ENCODE measurements at regions not wholly inside any gene's neighbourhood (a gene's known extent, or its start where the extent isn't known, plus 50 kb on each side); places are given as distances from the start of the nearest gene placed in this dataset.

DNA sequence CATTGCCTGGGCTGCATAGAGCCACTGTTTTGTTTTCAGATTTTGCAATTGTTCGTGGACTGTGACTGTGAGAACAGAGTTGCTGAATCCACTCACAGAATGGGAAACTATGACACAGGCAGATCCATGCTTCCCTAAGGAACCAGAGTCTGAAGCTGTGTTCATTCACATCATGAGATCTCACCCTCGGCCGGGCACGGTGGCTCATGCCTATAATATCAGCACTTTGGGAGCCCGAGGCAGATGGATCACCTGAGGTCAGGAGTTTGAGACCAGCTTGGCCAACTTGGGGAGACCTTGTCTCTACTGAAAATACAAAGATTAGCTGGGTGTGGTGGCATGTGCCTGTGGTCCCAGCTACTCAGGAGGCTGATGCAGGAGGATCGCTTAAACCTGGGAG is 139.2 kb upstream of the SALL4 start:
- H3K27me3 ChIP-seq (ENCODE audit: insufficient read depth, low read length, poor library complexity), result no peaks in the 10 kb centered on the region
- H3K9ac ChIP-seq (ENCODE audit: low read depth, low read length), result no peak overlapping the region
- H4K20me1 ChIP-seq (ENCODE audit: insufficient read depth, low read length), result no peaks in the 10 kb centered on the region
- H2AFZ ChIP-seq (ENCODE audit: low read depth, low read length), result no peak overlapping the region
- H3K27ac ChIP-seq (ENCODE audit: low read length), result no peak overlapping the region
- no peaks in the 10 kb centered on the region for H3K36me3 ChIP-seq (ENCODE audit: insufficient read depth, low read length)
- no peak for TF ChIP-seq EZH2 (IDR thresholded peaks at IDR 0.05; ENCODE audit: borderline replicate concordance, low read depth, low read length, severe bottlenecking)
- TF ChIP-seq, protein P1, sequence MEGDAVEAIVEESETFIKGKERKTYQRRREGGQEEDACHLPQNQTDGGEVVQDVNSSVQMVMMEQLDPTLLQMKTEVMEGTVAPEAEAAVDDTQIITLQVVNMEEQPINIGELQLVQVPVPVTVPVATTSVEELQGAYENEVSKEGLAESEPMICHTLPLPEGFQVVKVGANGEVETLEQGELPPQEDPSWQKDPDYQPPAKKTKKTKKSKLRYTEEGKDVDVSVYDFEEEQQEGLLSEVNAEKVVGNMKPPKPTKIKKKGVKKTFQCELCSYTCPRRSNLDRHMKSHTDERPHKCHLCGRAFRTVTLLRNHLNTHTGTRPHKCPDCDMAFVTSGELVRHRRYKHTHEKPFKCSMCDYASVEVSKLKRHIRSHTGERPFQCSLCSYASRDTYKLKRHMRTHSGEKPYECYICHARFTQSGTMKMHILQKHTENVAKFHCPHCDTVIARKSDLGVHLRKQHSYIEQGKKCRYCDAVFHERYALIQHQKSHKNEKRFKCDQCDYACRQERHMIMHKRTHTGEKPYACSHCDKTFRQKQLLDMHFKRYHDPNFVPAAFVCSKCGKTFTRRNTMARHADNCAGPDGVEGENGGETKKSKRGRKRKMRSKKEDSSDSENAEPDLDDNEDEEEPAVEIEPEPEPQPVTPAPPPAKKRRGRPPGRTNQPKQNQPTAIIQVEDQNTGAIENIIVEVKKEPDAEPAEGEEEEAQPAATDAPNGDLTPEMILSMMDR (IDR thresholded peaks at IDR 0.05; ENCODE audit: borderline replicate concordance, extremely low read depth, low read length, poor library complexity, severe bottlenecking), result no peak
- DNase-seq (no peak), ATAC-seq (ENCODE audit: insufficient read depth, low read depth) (no peak)
- H3K4me2 ChIP-seq (ENCODE audit: insufficient read depth, low read length), result no peak overlapping the region
- no peaks in the 10 kb centered on the region for H3K9me3 ChIP-seq (ENCODE audit: insufficient read depth, low read length, severe bottlenecking)
- H3K79me2 ChIP-seq (ENCODE audit: insufficient read depth, low read length), result no peaks in the 10 kb centered on the region
- no peak overlapping the region for H3K4me3 ChIP-seq (ENCODE audit: low read depth in 1 of 2, low read length in 2 of 2)
- H3K4me1 ChIP-seq (ENCODE audit: insufficient read depth, low read length), result no peaks in the 10 kb centered on the region

DNA sequence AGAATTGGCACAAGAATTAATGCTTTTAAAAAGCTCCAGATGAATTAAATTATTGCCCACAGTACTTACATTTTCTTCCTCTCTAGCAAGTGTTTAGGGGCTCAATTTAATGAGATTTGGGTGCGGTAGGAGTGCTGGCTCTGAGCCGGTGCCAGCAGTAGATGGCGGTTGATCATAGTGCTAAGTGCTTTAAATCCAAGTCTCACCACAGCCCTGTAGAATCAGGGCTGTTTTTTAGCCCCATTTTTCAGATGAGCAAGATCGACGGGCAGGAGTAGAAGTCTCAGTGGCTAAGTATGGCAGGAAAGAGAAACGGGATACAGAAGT is 136.9 kb upstream of the SALL4 start:
- Histone ChIP-seq H3K27me3 (ENCODE audit: insufficient read depth, low read length, poor library complexity) (no peaks in the 10 kb centered on the region), H3K27ac (ENCODE audit: low read length) (no peak overlapping the region), H3K9ac (ENCODE audit: low read depth, low read length) (no peak overlapping the region), H3K79me2 (ENCODE audit: insufficient read depth, low read length) (no peaks in the 10 kb centered on the region), H3K36me3 (ENCODE audit: insufficient read depth, low read length) (no peaks in the 10 kb centered on the region), H4K20me1 (ENCODE audit: insufficient read depth, low read length) (no peaks in the 10 kb centered on the region), H3K4me3 (ENCODE audit: low read depth in 1 of 2, low read length in 2 of 2) (no peak overlapping the region), H3K4me1 (ENCODE audit: insufficient read depth, low read length) (no peaks in the 10 kb centered on the region), H2AFZ (ENCODE audit: low read depth, low read length) (no peak overlapping the region), H3K9me3 (ENCODE audit: insufficient read depth, low read length, severe bottlenecking) (no peaks in the 10 kb centered on the region), H3K4me2 (ENCODE audit: insufficient read depth, low read length) (no peak overlapping the region)
- no peak for ATAC-seq (ENCODE audit: insufficient read depth, low read depth)
- no peak for DNase-seq
- TF ChIP-seq, protein P1 (IDR thresholded peaks at IDR 0.05; ENCODE audit: borderline replicate concordance, extremely low read depth, low read length, poor library complexity, severe bottlenecking), result no peak
- TF ChIP-seq EZH2 (IDR thresholded peaks at IDR 0.05; ENCODE audit: borderline replicate concordance, low read depth, low read length, severe bottlenecking), result no peak

DNA sequence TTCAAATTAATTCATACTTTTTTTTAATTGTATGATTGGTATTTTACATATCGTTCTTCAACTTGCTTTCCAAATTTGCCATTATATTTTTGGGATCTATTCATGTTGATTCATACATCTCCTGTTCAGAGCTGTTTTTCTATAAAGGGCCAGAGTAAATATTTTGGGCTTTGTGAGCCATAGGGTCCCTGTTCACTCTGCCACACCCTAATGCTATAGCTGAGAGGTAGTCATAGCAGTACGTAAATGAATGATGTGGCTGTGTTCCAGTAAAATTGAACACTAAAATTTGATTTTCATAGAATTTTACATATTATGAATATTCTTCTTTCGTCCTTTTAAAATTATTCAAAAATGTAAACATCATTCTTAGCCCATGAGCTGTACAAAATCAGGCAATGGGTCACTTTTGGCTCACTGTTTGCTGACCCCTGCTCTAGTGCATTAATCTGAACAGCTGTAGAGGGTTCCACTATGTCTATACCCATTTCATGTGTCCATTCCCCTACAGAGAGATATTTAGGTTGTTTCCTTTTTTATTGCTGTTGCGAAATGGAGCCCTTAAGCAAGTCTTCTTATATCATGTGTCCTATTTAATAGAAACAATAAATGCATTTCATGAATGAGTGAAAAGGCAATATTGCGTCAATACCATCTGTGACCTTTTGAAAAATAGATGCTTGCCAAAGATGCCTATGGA is 136.4 kb upstream of the SALL4 start:
- ATAC-seq (ENCODE audit: insufficient read depth, low read depth) (no peak), DNase-seq (no peak)
- Histone ChIP-seq H3K4me2 (ENCODE audit: insufficient read depth, low read length) (no peak overlapping the region), H4K20me1 (ENCODE audit: insufficient read depth, low read length) (no peaks in the 10 kb centered on the region), H3K27me3 (ENCODE audit: insufficient read depth, low read length, poor library complexity) (no peaks in the 10 kb centered on the region), H2AFZ (ENCODE audit: low read depth, low read length) (no peak overlapping the region), H3K4me3 (ENCODE audit: low read depth in 1 of 2, low read length in 2 of 2) (no peak overlapping the region), H3K9ac (ENCODE audit: low read depth, low read length) (no peak overlapping the region), H3K27ac (ENCODE audit: low read length) (no peak overlapping the region), H3K36me3 (ENCODE audit: insufficient read depth, low read length) (no peaks in the 10 kb centered on the region), H3K9me3 (ENCODE audit: insufficient read depth, low read length, severe bottlenecking) (no peaks in the 10 kb centered on the region), H3K79me2 (ENCODE audit: insufficient read depth, low read length) (no peaks in the 10 kb centered on the region), H3K4me1 (ENCODE audit: insufficient read depth, low read length) (no peaks in the 10 kb centered on the region)
- TF ChIP-seq, protein P1 (IDR thresholded peaks at IDR 0.05; ENCODE audit: borderline replicate concordance, extremely low read depth, low read length, poor library complexity, severe bottlenecking), result no peak
- TF ChIP-seq EZH2 (IDR thresholded peaks at IDR 0.05; ENCODE audit: borderline replicate concordance, low read depth, low read length, severe bottlenecking), result no peak

All from DND-41 (cell line).